Right atrium auricular region (tissue), 2 donors: ENCODE measurements at regions not wholly inside any gene's neighbourhood (a gene's known extent, or its start where the extent isn't known, plus 50 kb on each side); places are given as distances from the start of the nearest gene placed in this dataset.
"Not testable (repeated sequence)": the region's sequence is repeated elsewhere in the genome, so short reads cannot be mapped to it uniquely, and the experiment has no call there.

Source experiments
- DNase-seq: peaks from one replicate; pipeline ENCODE4 v3.0.0-alpha.2; 2019; ENCODE audit warnings: low spot score
- H3K27ac ChIP-seq, 2 donors: fragments of 200-600 bp; sonication (generic); 1 replicate in 1 of 2; 2 replicates in 1 of 2; pipeline ENCODE4 v1.5.1; 2016 to 2019
- H3K27me3 ChIP-seq, 2 donors: fragments of 200-600 bp; sonication (generic); one replicate each; pipeline versions ENCODE4 v1.5.1 to v1.6.0; 2017 to 2019
- H3K36me3 ChIP-seq: fragments of 200-600 bp; sonication (generic); one replicate; pipeline ENCODE4 v1.5.1; 2016
- H3K4me1 ChIP-seq, 2 donors: fragments of 200-600 bp; sonication (generic); one replicate each; pipeline versions ENCODE4 v1.5.1 to v1.6.0; 2017 to 2019
- H3K4me3 ChIP-seq, 2 donors: fragments of 200-600 bp; sonication (generic); 1 replicate in 1 of 2; 2 replicates in 1 of 2; pipeline ENCODE4 v1.5.1; 2017 to 2019; ENCODE audit warnings: mild to moderate bottlenecking in 1 of 2, moderate library complexity in 1 of 2
- H3K9me3 ChIP-seq, 2 donors: fragments of 200-600 bp; sonication (generic); one replicate each; pipeline ENCODE4 v1.5.1; 2019
- CTCF ChIP-seq, 2 donors: fragments of 200-600 bp; sonication (generic); IDR thresholded peaks; one replicate each; pipeline ENCODE4 v1.5.1; 2019; ENCODE audit warnings: antibody characterized with exemption in 2 of 2

GRCh38 chr1:30133414-30134055, 589.9 kb downstream of the MATN1 start:
- Histone ChIP-seq H3K9me3 (no peaks in the 10 kb centered on the region), H3K27me3 (no peaks in the 10 kb centered on the region), H3K36me3 (no peaks in the 10 kb centered on the region), H3K4me3 (no peak overlapping the region), H3K27ac (no peak overlapping the region), H3K4me1 (peaks cover 0 to 10% of the 10 kb centered on the region in 2 donors)
- TF ChIP-seq CTCF (IDR thresholded peaks at IDR 0.05): no peak
- no peak for DNase-seq

- Histone ChIP-seq H3K4me3 (no peak overlapping the region), H3K27ac (no peak overlapping the region), H3K36me3 (no peaks in the 10 kb centered on the region), H3K4me1 (peaks cover 0 to 10% of the 10 kb centered on the region in 2 donors), H3K27me3 (no peaks in the 10 kb centered on the region), H3K9me3 (no peaks in the 10 kb centered on the region)
- no peak for DNase-seq
- no peak for TF ChIP-seq CTCF (IDR thresholded peaks at IDR 0.05)
These were observed 590.6 kb downstream of the MATN1 start for GRCh38 chr1:30132602-30133286.

- H3K4me1 ChIP-seq: peaks cover 0 to 10% of the 10 kb centered on the region in 2 donors
- H3K9me3 ChIP-seq, H3K36me3 ChIP-seq, H3K27me3 ChIP-seq, H3K4me3 ChIP-seq, DNase-seq, H3K27ac ChIP-seq: not testable (repeated sequence)
These were observed 592.8 kb downstream of the MATN1 start for GRCh38 chr1:30130566-30130965.

DNA sequence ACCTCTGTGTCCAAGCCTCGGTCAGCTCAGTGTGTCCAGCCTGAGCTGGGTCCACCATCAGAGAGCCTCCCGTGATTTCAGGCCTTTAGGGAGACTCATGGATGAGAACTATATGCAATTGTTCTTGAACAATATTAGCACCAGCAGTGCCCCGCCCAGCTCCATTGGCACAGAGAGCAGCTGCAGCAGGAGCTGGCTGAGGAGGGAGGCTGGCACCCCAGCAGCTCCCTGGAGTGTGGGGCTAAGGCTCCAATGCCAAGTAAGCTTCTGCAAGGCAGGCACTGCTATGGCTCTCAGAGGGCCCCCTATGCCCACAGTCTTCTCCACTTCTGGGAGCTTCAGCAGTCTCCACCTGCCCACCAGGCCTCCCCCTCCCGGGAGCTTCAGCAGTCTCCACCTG, 593.3 kb downstream of the MATN1 start:
- no peak for DNase-seq
- H3K36me3 ChIP-seq: no peaks in the 10 kb centered on the region
- no peak overlapping the region for H3K27ac ChIP-seq
- H3K9me3 ChIP-seq: no peaks in the 10 kb centered on the region
- TF ChIP-seq CTCF (IDR thresholded peaks at IDR 0.05): no peak
- no peaks in the 10 kb centered on the region for H3K27me3 ChIP-seq
- H3K4me3 ChIP-seq: no peak overlapping the region
- peaks cover 0 to 10% of the 10 kb centered on the region in 2 donors for H3K4me1 ChIP-seq

DNA sequence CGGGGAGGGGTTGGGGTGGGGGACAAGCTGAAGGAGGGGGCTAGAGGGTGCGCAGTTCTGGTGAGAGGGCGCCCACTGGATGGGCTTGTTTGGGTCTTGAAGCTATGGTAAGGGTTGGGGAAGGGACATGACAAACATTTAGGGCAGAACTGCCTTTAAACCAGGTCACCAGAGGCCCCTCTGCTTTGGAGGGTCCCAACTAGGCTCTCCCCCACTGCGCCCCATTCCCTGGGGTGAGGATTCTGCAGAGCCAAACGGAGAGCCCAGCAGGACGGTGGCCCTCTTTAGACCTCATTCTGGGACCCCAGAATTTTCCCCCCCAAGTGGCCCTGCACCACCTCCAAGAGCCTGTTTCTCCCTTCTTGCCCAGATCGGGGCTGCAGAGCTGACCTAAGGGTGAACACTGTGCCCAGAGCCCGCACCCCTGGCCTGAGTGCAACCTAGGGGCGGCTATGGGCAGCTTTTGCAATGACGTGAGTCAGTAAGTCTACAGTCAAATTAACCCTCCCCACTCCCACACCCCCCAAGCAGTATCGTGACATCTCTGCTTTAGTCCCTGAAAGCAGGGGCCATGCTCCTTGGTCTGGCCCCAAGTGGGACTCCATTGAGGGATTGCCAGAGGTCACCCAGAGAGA, 593.8 kb downstream of the MATN1 start:
- H3K27me3 ChIP-seq: no peaks in the 10 kb centered on the region
- no peaks in the 10 kb centered on the region for H3K36me3 ChIP-seq
- H3K4me1 ChIP-seq: peaks cover 0 to 10% of the 10 kb centered on the region in 2 donors
- no peak overlapping the region for H3K4me3 ChIP-seq
- TF ChIP-seq CTCF (IDR thresholded peaks at IDR 0.05): no peak
- no peak for DNase-seq
- H3K9me3 ChIP-seq: no peaks in the 10 kb centered on the region
- H3K27ac ChIP-seq: no peak overlapping the region

- peaks cover 0 to 10% of the 10 kb centered on the region in 2 donors for H3K4me1 ChIP-seq
- no peaks in the 10 kb centered on the region for H3K36me3 ChIP-seq
- H3K27ac ChIP-seq: no peak overlapping the region
- H3K9me3 ChIP-seq: no peaks in the 10 kb centered on the region
- DNase-seq: no peak
- no peak for TF ChIP-seq CTCF (IDR thresholded peaks at IDR 0.05)
- no peaks in the 10 kb centered on the region for H3K27me3 ChIP-seq
- no peak overlapping the region for H3K4me3 ChIP-seq
These were observed 594.4 kb downstream of the MATN1 start for GRCh38 chr1:30129001-30129408.
